IMR-90 (cell line): ENCODE measurements at regions not wholly inside any gene's neighbourhood (a gene's known extent, or its start where the extent isn't known, plus 50 kb on each side); places are given as distances from the start of the nearest gene placed in this dataset.

Source experiments
- ATAC-seq: fragments of 200-7000 bp; cut with Tn5 transposase; 2 replicates; pipeline ENCODE4 v1.9.1; 2020; ENCODE audit warnings: low read depth, mild to moderate bottlenecking, moderate library complexity
- BruUV-seq: library from RNA; stranded (reverse); fragments of 400-500 nt; replicated peaks from 2 replicates; lab custom pipeline; 2021; lab: Mats Ljungman, UMichigan
- CTCF ChIA-PET: fragments of 300-600 bp; formaldehyde crosslinking; extraction: SDS; loops from one replicate; lab custom pipeline; 2021; ENCODE audit warnings: antibody characterized with exemption; lab: Yijun Ruan, JAX
- POLR2A ChIA-PET: fragments of 300-600 bp; sonication (Branson Sonifier 250); formaldehyde crosslinking; loops from one replicate; lab custom pipeline; 2022; ENCODE audit warnings: antibody characterized with exemption; ENCODE audit not compliant: unreplicated experiment; lab: Charles Lee
- DNase-seq: peaks from one replicate; pipeline ENCODE4 v3.0.0; 2013
- H2AFZ ChIP-seq: replicated peaks from 2 replicates; pipeline ENCODE3; 2013; ENCODE audit warnings: low read length, mild to moderate bottlenecking; ENCODE audit not compliant: poor library complexity
- H2AK5ac ChIP-seq: 2 replicates; pipeline ENCODE4 v1.6.1; 2013; ENCODE audit warnings: low read depth, low read length, inconsistent platforms
- H2AK9ac ChIP-seq: replicated peaks from 2 replicates; pipeline ENCODE3; 2013; ENCODE audit warnings: mild to moderate bottlenecking, low read depth, low read length, moderate library complexity; ENCODE audit not compliant: poor library complexity
- H2BK120ac ChIP-seq: 2 replicates; pipeline ENCODE4 v1.6.1; 2013; ENCODE audit warnings: low read depth, low read length, inconsistent platforms
- H2BK15ac ChIP-seq: 3 replicates; pipeline ENCODE4 v1.6.1; 2013; ENCODE audit warnings: low read depth, low read length, inconsistent platforms
- H2BK20ac ChIP-seq: 2 replicates; pipeline ENCODE4 v1.6.1; 2013; ENCODE audit warnings: low read depth, mild to moderate bottlenecking, inconsistent platforms, low read length, moderate library complexity
- H2BK5ac ChIP-seq: 2 replicates; pipeline ENCODE4 v1.6.1; 2013; ENCODE audit warnings: mild to moderate bottlenecking, low read depth, low read length, inconsistent platforms; ENCODE audit not compliant: poor library complexity, severe bottlenecking
- H3K14ac ChIP-seq: replicated peaks from 2 replicates; pipeline ENCODE4 v1.6.1; 2013; ENCODE audit warnings: low read depth, low read length, inconsistent platforms
- H3K18ac ChIP-seq: 2 replicates; pipeline ENCODE4 v1.6.1; 2013; ENCODE audit warnings: low read depth, low read length, control low read depth
- H3K23ac ChIP-seq: 2 replicates; pipeline ENCODE4 v1.6.1; 2013; ENCODE audit warnings: low read depth, low read length, inconsistent platforms
- H3K27ac ChIP-seq: 2 replicates; pipeline ENCODE4 v1.5.1; 2013; ENCODE audit warnings: mild to moderate bottlenecking, control low read depth, low read length; ENCODE audit not compliant: insufficient read depth
- H3K27me3 ChIP-seq: 2 replicates; pipeline ENCODE4 v1.6.1; 2013; ENCODE audit warnings: low read length; ENCODE audit not compliant: control insufficient read depth, insufficient read depth
- H3K36me3 ChIP-seq: 2 replicates; pipeline ENCODE4 v1.6.1; 2013; ENCODE audit warnings: low read length, mixed read lengths; ENCODE audit not compliant: control insufficient read depth, insufficient read depth
- H3K4ac ChIP-seq: 2 replicates; pipeline ENCODE4 v1.6.1; 2013; ENCODE audit warnings: low read depth, low read length, inconsistent platforms
- H3K4me1 ChIP-seq: 2 replicates; pipeline ENCODE4 v1.6.1; 2013; ENCODE audit warnings: low read length, mixed read lengths; ENCODE audit not compliant: control insufficient read depth, insufficient read depth
- H3K4me2 ChIP-seq: 2 replicates; pipeline ENCODE4 v1.6.1; 2013; ENCODE audit warnings: low read depth, mild to moderate bottlenecking, control low read depth, low read length, moderate library complexity
- H3K4me3 ChIP-seq: 2 replicates; pipeline ENCODE4 v1.5.1; 2013; ENCODE audit warnings: low read depth, mild to moderate bottlenecking, control low read depth, low read length, moderate library complexity; ENCODE audit not compliant: insufficient read depth
- H3K56ac ChIP-seq: 2 replicates; pipeline ENCODE4 v1.6.1; 2013; ENCODE audit warnings: low read length, inconsistent platforms; ENCODE audit not compliant: insufficient read depth; ENCODE audit errors: extremely low read depth
- H3K79me1 ChIP-seq, 2 experiments: 2 replicates each; pipeline ENCODE4 v1.6.1; 2013; ENCODE audit warnings: low read length in 2 of 2, inconsistent platforms in 1 of 2, low read depth in 1 of 2
- H3K9ac ChIP-seq: 2 replicates; pipeline ENCODE4 v1.6.1; 2013; ENCODE audit warnings: low read depth, low read length, control low read depth
- H3K9me1 ChIP-seq: 2 replicates; pipeline ENCODE4 v1.6.1; 2013; ENCODE audit warnings: low read length, inconsistent platforms; ENCODE audit not compliant: insufficient read depth
- H3K9me3 ChIP-seq: 2 replicates; pipeline ENCODE4 v1.6.1; 2013; ENCODE audit warnings: low read length; ENCODE audit not compliant: control insufficient read depth, insufficient read depth
- H4K20me1 ChIP-seq: 2 replicates; pipeline ENCODE4 v1.6.1; 2013; ENCODE audit warnings: low read length, inconsistent platforms; ENCODE audit not compliant: insufficient read depth
- H4K5ac ChIP-seq: 2 replicates; pipeline ENCODE4 v1.6.1; 2013; ENCODE audit warnings: mild to moderate bottlenecking, low read depth, low read length, control low read depth
- H4K8ac ChIP-seq, 2 experiments: 2 replicates each; pipeline ENCODE4 v1.6.1; 2013; ENCODE audit warnings: low read depth in 2 of 2, low read length in 2 of 2, control low read depth in 1 of 2, inconsistent platforms in 1 of 2
- H4K91ac ChIP-seq: 2 replicates; pipeline ENCODE4 v1.6.1; 2013; ENCODE audit warnings: low read depth, low read length, inconsistent platforms; ENCODE audit not compliant: insufficient read depth
- CEBPB ChIP-seq: IDR thresholded peaks from 2 replicates; pipeline ENCODE4 v1.6.1; 2012; ENCODE audit warnings: low read depth, low read length, improper control_type of control experiment
- MAFK ChIP-seq: IDR thresholded peaks from 2 replicates; pipeline ENCODE4 v1.6.1; 2012; ENCODE audit warnings: low read depth, low read length, improper control_type of control experiment
- MAZ ChIP-seq: IDR thresholded peaks from 2 replicates; pipeline ENCODE4 v1.6.1; 2012; ENCODE audit warnings: low read depth, mild to moderate bottlenecking, low read length, improper control_type of control experiment, moderate library complexity, borderline replicate concordance
- MXI1 ChIP-seq: IDR thresholded peaks from 2 replicates; pipeline ENCODE4 v1.6.1; 2012; ENCODE audit warnings: low read depth, mild to moderate bottlenecking, low read length, moderate library complexity, borderline replicate concordance
- NFE2L2 ChIP-seq: fragments of 150-350 bp; IDR thresholded peaks from 2 replicates; pipeline ENCODE4 v1.6.1; 2016; ENCODE audit warnings: low read depth, mild to moderate bottlenecking, low read length
- RCOR1 ChIP-seq: IDR thresholded peaks from 2 replicates; pipeline ENCODE4 v1.6.1; 2012; ENCODE audit warnings: mild to moderate bottlenecking, low read length, improper control_type of control experiment; ENCODE audit not compliant: insufficient replicate concordance
- SMC3 ChIP-seq: fragments of 150-350 bp; IDR thresholded peaks from 2 replicates; pipeline ENCODE4 v1.6.1; 2016; ENCODE audit warnings: low read depth, mild to moderate bottlenecking, antibody characterized with exemption, low read length, moderate library complexity
- WGBS, 2 experiments: methylation state at CpG; one replicate each; pipeline versions ENCODE4 v1.1.5 to v1.1.7; 2013; ENCODE audit warnings: missing lambda C conversion rate in 2 of 2; ENCODE audit not compliant: insufficient read length in 1 of 2; ENCODE audit errors: extremely low coverage in 2 of 2; 5-methylcytosine and 5-hydroxymethylcytosine counted together
- dilution Hi-C: fragments of 300-500 bp; cut with HindIII; formaldehyde crosslinking; loops from one replicate; pipeline ENCODE4 v1.14.3; 2018; ENCODE audit warnings: low sequenced_read_pairs; ENCODE audit not compliant: unreplicated experiment
- in situ Hi-C: fragments of 300-500 bp; cut with MboI; formaldehyde crosslinking; loops from 3 replicates; pipeline ENCODE4 v1.14.3; 2019; ENCODE audit warnings: low sequenced_read_pairs, inconsistent platforms, mixed read lengths
- intact Hi-C: fragments of 100-400 bp; cut with micrococcal nuclease; formaldehyde crosslinking; loops from 2 replicates; pipeline ENCODE4 v1.10.0; 2022
- TF ChIP-seq, protein P1 (sequence below): conservative IDR thresholded peaks from 2 replicates; pipeline ENCODE4 v1.5.1; 2012; ENCODE audit warnings: mild to moderate bottlenecking, low read depth, low read length, improper control_type of control experiment

DNA sequence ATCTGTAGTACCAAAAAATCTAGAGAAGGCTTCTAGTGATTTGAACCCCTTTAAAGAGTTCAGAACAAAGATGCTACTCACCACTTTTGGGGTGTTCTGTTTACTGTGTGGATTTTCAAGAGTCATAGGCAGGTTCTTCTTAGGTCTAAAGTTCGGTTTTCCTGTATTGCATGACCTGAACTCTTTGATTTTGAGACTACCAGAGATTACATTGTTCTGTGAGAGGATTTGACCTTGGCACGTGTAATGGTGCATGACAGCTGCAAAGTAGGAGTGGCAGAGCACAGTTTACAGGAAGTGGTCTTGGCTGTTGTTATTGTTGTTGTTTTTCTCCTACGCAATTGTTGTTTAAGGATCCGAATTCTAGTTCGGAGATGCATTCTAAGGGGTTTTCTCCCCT, 592.7 kb downstream of the EPHA7 start:
- no peaks in the 10 kb centered on the region for H3K9me1 ChIP-seq
- intact Hi-C loops (no loop called here), in situ Hi-C loops (no loop called here), dilution Hi-C loops (no loop called here)
- H3K23ac ChIP-seq: no peak overlapping the region
- ChIA-PET CTCF (no interaction called here), POLR2A (no interaction called here)
- no peak overlapping the region for H3K18ac ChIP-seq
- H2BK5ac ChIP-seq: no peak overlapping the region
- no peaks in the 10 kb centered on the region for H3K79me1 ChIP-seq
- no peak overlapping the region for H2AFZ ChIP-seq
- no peak overlapping the region for H2BK120ac ChIP-seq
- H3K9ac ChIP-seq: no peak overlapping the region
- no peak overlapping the region for H2AK5ac ChIP-seq
- H3K14ac ChIP-seq: no peak overlapping the region
- DNase-seq (no peak), ATAC-seq (no peak)
- no peak overlapping the region for H2BK15ac ChIP-seq
- no peak overlapping the region for H3K27ac ChIP-seq
- no peak overlapping the region for H2BK20ac ChIP-seq
- H3K4me3 ChIP-seq: no peak overlapping the region
- TF ChIP-seq CEBPB (no peak), MAFK (no peak), MXI1 (no peak), RCOR1 (no peak), SMC3 (no peak), NFE2L2 (no peak), MAZ (no peak)
- TF ChIP-seq, protein P1, sequence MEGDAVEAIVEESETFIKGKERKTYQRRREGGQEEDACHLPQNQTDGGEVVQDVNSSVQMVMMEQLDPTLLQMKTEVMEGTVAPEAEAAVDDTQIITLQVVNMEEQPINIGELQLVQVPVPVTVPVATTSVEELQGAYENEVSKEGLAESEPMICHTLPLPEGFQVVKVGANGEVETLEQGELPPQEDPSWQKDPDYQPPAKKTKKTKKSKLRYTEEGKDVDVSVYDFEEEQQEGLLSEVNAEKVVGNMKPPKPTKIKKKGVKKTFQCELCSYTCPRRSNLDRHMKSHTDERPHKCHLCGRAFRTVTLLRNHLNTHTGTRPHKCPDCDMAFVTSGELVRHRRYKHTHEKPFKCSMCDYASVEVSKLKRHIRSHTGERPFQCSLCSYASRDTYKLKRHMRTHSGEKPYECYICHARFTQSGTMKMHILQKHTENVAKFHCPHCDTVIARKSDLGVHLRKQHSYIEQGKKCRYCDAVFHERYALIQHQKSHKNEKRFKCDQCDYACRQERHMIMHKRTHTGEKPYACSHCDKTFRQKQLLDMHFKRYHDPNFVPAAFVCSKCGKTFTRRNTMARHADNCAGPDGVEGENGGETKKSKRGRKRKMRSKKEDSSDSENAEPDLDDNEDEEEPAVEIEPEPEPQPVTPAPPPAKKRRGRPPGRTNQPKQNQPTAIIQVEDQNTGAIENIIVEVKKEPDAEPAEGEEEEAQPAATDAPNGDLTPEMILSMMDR: no peak
- H2AK9ac ChIP-seq: no peak overlapping the region
- H3K9me3 ChIP-seq: no peaks in the 10 kb centered on the region
- H3K56ac ChIP-seq: no peak overlapping the region
- H3K36me3 ChIP-seq: no peaks in the 10 kb centered on the region
- no peaks in the 10 kb centered on the region for H3K27me3 ChIP-seq
- WGBS, 2 experiments: 13% methylated on average over 1 of the region's 5 CpGs; no CpG with 5 or more reads in 1 of the 2 experiments
- no peak overlapping the region for H4K8ac ChIP-seq
- no TSS peak for BruUV-seq
- H3K4me1 ChIP-seq: no peaks in the 10 kb centered on the region
- H4K20me1 ChIP-seq: no peaks in the 10 kb centered on the region
- H4K5ac ChIP-seq: no peak overlapping the region
- no peak overlapping the region for H4K91ac ChIP-seq
- no peak overlapping the region for H3K4me2 ChIP-seq
- H3K4ac ChIP-seq: no peak overlapping the region
